ENCODE measurements at regions not wholly inside any gene's neighbourhood (a gene's known extent, or its start where the extent isn't known, plus 50 kb on each side); places are given as distances from the start of the nearest gene placed in this dataset.
A peak's percentile ranks its signal among the peaks of the same experiment; 100 is the strongest.

DNA sequence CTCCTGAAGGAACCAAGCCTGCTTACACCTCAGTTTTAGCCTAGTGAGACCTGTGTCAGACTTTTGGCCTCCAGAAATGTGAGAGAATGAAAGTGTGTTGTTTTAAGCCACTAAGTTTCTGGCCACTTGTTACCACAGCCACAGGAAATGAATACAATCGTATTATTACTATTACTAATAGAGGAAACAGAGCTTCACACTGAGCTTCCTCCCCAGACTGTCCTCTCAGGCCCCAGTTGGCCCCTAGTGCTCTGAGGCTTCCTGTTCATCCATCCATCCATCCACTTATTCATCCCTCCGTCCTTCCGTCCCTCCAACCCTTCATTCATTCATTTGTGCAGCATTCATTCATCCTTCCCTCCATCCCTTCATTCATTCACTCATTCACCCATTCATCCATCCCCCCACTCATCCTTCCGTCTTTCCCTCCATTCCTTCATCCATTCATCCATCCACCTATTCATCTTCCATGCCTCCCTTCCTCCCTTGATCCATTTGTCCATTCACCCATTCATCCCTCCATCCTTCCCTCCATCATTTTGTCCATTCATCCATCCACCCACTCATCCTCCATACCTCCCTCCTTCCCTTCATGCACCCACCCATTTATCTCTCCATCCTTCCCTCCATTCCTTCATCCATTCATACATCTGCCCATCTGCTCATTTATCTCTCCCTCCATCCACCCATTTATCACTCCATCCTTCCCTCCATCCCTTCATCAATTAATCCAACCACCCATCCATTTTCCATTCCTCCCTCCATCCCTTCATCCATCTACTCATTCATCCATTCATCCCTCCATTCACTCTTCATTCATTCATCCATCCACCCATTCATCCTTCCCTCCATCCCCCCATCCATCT, 95.0 kb downstream of the FOXL1 start:
- H3K36me3 ChIP-seq (ENCODE audit: control insufficient read depth, insufficient read depth, low read length), result no peaks in the 10 kb centered on the region
- DNase-seq (ENCODE audit: low read depth) (no peak), FAIRE-seq (no peak)

GRCh38 chr16:86673956-86674453, 95.7 kb downstream of the FOXL1 start:
- no peak for DNase-seq (ENCODE audit: low read depth)
- Histone ChIP-seq H3K4me3 (ENCODE audit: low read depth, low read length) (no peak overlapping the region), H3K27me3 (ENCODE audit: control insufficient read depth, insufficient read depth, low read length) (no peaks in the 10 kb centered on the region), H3K36me3 (ENCODE audit: control insufficient read depth, insufficient read depth, low read length) (no peaks in the 10 kb centered on the region)
- no peak for TF ChIP-seq CTCF (IDR thresholded peaks at IDR 0.05; ENCODE audit: insufficient read depth, low read length, severe bottlenecking)
- no peak for FAIRE-seq

More for the DNA sequence above, 95.0 kb downstream of the FOXL1 start:
- no peak overlapping the region for H3K4me3 ChIP-seq (ENCODE audit: low read depth, low read length)
- TF ChIP-seq CTCF (IDR thresholded peaks at IDR 0.05; ENCODE audit: insufficient read depth, low read length, severe bottlenecking), result no peak
- no peaks in the 10 kb centered on the region for H3K27me3 ChIP-seq (ENCODE audit: control insufficient read depth, insufficient read depth, low read length)

DNA sequence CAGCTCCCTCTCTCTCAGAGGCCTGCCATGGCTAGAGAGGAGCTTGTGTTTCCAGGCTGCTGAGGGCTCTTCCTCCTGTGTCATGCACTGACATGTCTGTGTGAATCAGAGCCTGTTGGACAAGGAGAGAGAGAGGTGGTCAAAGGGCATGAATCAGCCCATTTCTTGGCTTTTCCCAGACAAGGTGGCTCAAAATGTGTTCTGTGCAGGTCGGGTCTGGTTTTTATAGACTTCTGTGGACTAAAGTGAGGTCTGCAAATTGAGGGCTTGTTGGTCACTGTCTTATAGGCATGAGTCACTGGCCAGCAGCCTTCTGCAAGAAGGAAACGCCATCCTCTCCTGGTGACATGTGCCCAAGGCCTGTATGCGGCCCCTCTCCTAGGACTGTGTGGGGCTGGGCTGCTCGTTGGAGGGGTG, 97.9 kb downstream of the FOXL1 start:
- Histone ChIP-seq H3K4me3 (ENCODE audit: low read depth, low read length) (no peak overlapping the region), H3K27me3 (ENCODE audit: control insufficient read depth, insufficient read depth, low read length) (no peaks in the 10 kb centered on the region), H3K36me3 (ENCODE audit: control insufficient read depth, insufficient read depth, low read length) (no peaks in the 10 kb centered on the region)
- FAIRE-seq (peak; percentile 96), DNase-seq (ENCODE audit: low read depth) (peak; percentile 99)
- no peak for TF ChIP-seq CTCF (IDR thresholded peaks at IDR 0.05; ENCODE audit: insufficient read depth, low read length, severe bottlenecking)

- no peaks in the 10 kb centered on the region for H3K36me3 ChIP-seq (ENCODE audit: control insufficient read depth, insufficient read depth, low read length)
- no peak overlapping the region for H3K4me3 ChIP-seq (ENCODE audit: low read depth, low read length)
- H3K27me3 ChIP-seq (ENCODE audit: control insufficient read depth, insufficient read depth, low read length), result peaks cover 1% of the 10 kb centered on the region
- TF ChIP-seq CTCF (IDR thresholded peaks at IDR 0.05; ENCODE audit: insufficient read depth, low read length, severe bottlenecking), result no peak
- no peak for DNase-seq (ENCODE audit: low read depth)
- FAIRE-seq, result peak; percentile 70
Measured at GRCh38 chr16:86679490-86679889, 101.1 kb downstream of the FOXL1 start.

GRCh38 chr16:86680162-86680561, 101.8 kb downstream of the FOXL1 start:
- H3K27me3 ChIP-seq (ENCODE audit: control insufficient read depth, insufficient read depth, low read length), result peaks cover 1% of the 10 kb centered on the region
- H3K36me3 ChIP-seq (ENCODE audit: control insufficient read depth, insufficient read depth, low read length), result no peaks in the 10 kb centered on the region
- peak; percentile 56 for DNase-seq (ENCODE audit: low read depth)
- TF ChIP-seq CTCF (IDR thresholded peaks at IDR 0.05; ENCODE audit: insufficient read depth, low read length, severe bottlenecking), result no peak
- FAIRE-seq, result no peak
- no peak overlapping the region for H3K4me3 ChIP-seq (ENCODE audit: low read depth, low read length)

Data from bronchial epithelial cell (primary cell).